H1 (cell line): ENCODE measurements at regions not wholly inside any gene's neighbourhood (a gene's known extent, or its start where the extent isn't known, plus 50 kb on each side); places are given as distances from the start of the nearest gene placed in this dataset.

Experiments
- HDAC6 ChIP-seq: IDR thresholded peaks from one replicate; pipeline ENCODE4 v1.7.1; 2012; ENCODE audit warnings: low read depth, mild to moderate bottlenecking, inconsistent platforms, low read length, moderate library complexity
- NANOG ChIP-seq: IDR thresholded peaks from 2 replicates; pipeline ENCODE4 v1.6.1; 2011; ENCODE audit warnings: low read length, low read depth, mild to moderate bottlenecking, inconsistent platforms; ENCODE audit not compliant: insufficient read depth, poor library complexity, severe bottlenecking
- NRF1 ChIP-seq: IDR thresholded peaks from 2 replicates; pipeline ENCODE4 v1.6.1; 2011; ENCODE audit warnings: mild to moderate bottlenecking, low read depth, low read length, improper control_type of control experiment
- PHF8 ChIP-seq: fragments of 200-600 bp; sonication (generic); conservative IDR thresholded peaks from 2 replicates; pipeline ENCODE4 v1.7.1; 2012; ENCODE audit warnings: low read depth, mild to moderate bottlenecking, inconsistent platforms, low read length, moderate library complexity
- SP2 ChIP-seq: IDR thresholded peaks from 2 replicates; pipeline ENCODE4 v1.6.1; 2012; ENCODE audit warnings: mild to moderate bottlenecking, low read length, inconsistent platforms

DNA sequence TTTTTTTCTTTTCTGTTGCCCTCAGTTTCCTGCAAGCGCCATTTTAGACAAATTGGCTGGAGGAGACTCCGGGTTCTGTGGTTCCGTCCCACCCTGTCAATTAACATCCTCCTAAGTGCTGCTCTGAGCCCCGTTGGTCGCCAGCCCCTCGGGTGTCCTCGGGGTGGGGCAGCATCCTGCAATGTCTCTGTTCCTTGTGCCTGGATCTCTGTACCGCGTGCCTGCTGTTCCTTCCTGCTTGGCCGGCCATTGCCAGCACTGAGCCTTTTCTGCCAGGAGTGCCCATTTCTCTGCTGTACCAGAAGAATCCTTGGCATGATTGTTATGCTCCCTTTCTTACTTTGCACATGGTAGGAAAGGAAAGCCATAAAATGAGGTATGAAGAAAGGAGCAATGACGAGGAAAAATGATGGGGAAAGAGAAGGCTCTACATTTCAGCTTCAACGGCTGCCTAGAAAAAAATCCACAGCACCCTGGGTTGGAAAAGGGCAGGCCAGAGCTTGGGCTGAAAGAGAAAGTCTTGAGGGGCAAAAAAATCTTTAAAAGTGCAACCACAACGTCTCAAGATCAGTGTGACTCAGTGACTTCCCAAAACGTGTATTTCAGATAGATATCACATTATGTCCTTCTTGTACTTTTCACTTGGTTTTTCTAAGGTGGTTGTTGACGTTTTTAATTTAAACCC is 256.7 kb downstream of the CLIC5 start (continued):
- TF ChIP-seq NRF1: no peak
- TF ChIP-seq HDAC6: no peak
- no peak for TF ChIP-seq NANOG
- no peak for TF ChIP-seq SP2
- TF ChIP-seq PHF8: no peak
